ENCODE measurements at regions not wholly inside any gene's neighbourhood (a gene's known extent, or its start where the extent isn't known, plus 50 kb on each side); places are given as distances from the start of the nearest gene placed in this dataset.
"Not testable (repeated sequence)": the region's sequence is repeated elsewhere in the genome, so short reads cannot be mapped to it uniquely, and the experiment has no call there.

DNA sequence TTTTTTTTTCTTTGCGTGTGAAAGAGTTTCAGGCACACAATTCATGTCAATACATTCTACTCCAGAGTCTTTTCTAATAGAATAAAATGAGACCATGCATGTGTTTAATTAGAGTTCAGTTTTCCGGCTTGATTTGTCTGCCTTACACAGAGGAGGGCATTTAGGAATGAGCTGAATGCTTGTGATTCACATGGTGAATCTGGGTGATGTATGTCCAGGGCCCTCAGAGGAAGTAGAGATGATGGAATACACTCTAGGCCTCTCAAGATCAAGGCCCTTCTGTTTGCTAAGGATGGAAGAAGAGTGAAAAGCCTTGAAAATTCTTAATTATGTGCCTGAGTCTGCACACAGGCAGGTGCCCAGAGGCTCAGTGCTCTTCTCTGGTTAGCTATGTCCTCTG is 71.0 kb upstream of the CYRIA start:
- Histone ChIP-seq H4K20me1 (no peaks in the 10 kb centered on the region), H3K4me3 (no peak overlapping the region)

DNA sequence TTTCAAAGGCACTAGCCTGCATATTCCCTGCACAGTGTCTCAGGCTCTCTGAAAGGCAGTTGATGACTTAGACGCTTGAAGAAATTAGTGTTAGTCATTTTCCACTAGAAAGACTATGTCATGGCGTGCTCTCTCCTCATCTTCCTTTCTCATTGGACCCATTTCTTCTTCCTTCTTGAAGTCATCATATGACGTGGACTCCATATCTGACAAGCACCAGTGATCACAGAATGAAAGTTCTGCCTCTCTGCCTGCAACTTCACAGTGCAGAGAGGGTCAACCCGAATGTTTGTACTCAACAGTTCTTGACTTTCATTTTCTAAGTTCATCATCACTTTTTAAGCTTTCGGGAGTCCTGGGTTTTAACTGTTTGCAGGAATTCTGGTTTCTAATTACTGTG is 63.7 kb upstream of the CYRIA start:
- peak overlapping the region in 8 of 11 experiments; percentile 5 to 49 (median 20); a peak in 12 of 22 replicates for H3K4me2 ChIP-seq
- no peak overlapping the region for H3K27ac ChIP-seq
- H3K36me3 ChIP-seq, result no peaks in the 10 kb centered on the region
- no peak overlapping the region for H3K4me3 ChIP-seq
- peaks cover 0 to 22% (median 16%) of the 10 kb centered on the region in 10 experiments; a peak in 15 of 20 replicates for H3K4me1 ChIP-seq
- H3K9ac ChIP-seq, result no peak overlapping the region
- H4K20me1 ChIP-seq, result no peaks in the 10 kb centered on the region
- TF ChIP-seq Cebpa-rat (IDR thresholded peaks at IDR 0.05), result no peak
- H3K9me3 ChIP-seq (replicated peaks in 1 of 11), result no peaks in the 10 kb centered on the region
- no peaks in the 10 kb centered on the region for H3K27me3 ChIP-seq

More for the DNA sequence above, 71.0 kb upstream of the CYRIA start:
- no peak for TF ChIP-seq Cebpa-rat (IDR thresholded peaks at IDR 0.05)
- Histone ChIP-seq H3K27ac (no peak overlapping the region), H3K36me3 (no peaks in the 10 kb centered on the region), H3K4me1 (peaks cover 0 to 6% (median 0%) of the 10 kb centered on the region in 10 experiments; a peak in 3 of 20 replicates), H3K4me2 (no peak overlapping the region), H3K9me3 (replicated peaks in 1 of 11) (no peaks in the 10 kb centered on the region), H3K9ac (no peak overlapping the region), H3K27me3 (no peaks in the 10 kb centered on the region)

DNA sequence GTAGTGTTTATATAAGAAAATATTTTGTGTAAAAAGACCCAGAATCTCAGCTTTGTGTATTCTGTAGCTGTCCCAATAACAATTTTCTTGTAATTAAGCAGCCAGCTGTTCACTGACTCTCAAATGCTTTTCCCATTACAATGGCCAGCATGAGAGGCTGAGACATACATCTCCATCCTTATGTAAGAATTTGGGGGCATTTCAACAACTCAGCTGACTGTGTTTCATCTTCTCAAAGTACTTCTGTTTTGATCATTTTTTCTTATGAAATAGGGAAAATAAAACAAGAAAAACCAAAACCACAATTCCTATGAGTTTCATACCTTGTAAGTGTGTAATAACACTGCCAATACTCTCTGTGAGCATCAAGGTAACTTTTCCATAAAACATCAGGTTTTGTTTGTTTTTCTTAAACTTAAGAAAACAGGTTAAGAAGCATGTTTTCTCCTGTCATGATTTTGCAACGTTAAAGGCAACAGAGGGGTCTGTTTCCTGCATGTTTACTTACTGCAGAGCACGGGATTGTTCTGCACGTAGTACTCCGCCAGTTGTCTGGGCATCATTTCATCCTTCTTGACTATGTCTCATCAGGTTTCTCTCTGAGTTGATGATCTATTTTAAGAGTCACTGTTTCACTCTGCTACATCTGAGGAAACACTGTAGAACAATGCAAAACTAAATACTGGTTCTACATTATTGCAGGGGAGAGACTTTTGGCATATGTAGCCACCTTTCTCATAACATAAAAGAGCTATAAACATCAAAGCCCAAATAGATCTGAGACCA is 62.9 kb upstream of the CYRIA start:
- Histone ChIP-seq H3K9ac (no peak overlapping the region), H3K4me1 (peaks cover 0 to 22% (median 16%) of the 10 kb centered on the region in 10 experiments; a peak in 15 of 20 replicates), H3K4me3 (no peak overlapping the region), H3K27ac (no peak overlapping the region), H3K27me3 (no peaks in the 10 kb centered on the region), H3K9me3 (replicated peaks in 1 of 11) (no peaks in the 10 kb centered on the region), H3K4me2 (peak overlapping the region in 7 of 11 experiments; percentile 5 to 49 (median 24); a peak in 10 of 22 replicates), H3K36me3 (no peaks in the 10 kb centered on the region), H4K20me1 (no peaks in the 10 kb centered on the region)
- TF ChIP-seq Cebpa-rat (IDR thresholded peaks at IDR 0.05), result no peak

- not testable (repeated sequence) for H3K9me3 ChIP-seq (replicated peaks in 1 of 11); H3K4me2 ChIP-seq; H3K27me3 ChIP-seq; H3K9ac ChIP-seq; H3K4me3 ChIP-seq; H3K27ac ChIP-seq; H3K36me3 ChIP-seq; H4K20me1 ChIP-seq
- peaks cover 0 to 22% (median 16%) of the 10 kb centered on the region in 10 experiments; a peak in 15 of 20 replicates for H3K4me1 ChIP-seq
These were observed 62.2 kb upstream of the CYRIA start for GRCh38 chr2:16727849-16728248.

DNA sequence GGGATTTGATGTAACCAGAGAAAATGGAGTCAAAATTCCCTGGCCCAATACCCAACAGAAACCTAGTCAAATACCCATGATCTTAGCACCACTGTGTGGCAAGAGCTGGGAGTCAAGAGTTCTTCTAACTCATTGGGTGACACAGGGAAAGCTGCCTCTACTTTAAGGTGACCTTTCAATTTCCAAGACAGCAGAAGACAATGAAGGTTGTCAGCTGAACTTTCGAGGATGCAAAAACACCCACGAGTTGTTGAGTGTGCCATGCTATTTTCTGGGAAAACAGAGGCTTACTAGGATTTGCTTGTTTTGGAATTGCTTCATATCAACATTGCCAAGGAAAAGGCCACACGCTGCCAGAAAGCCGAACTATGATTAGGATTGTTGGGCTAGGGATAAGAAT is 61.6 kb upstream of the CYRIA start:
- H3K9me3 ChIP-seq (replicated peaks in 1 of 11), result no peaks in the 10 kb centered on the region
- no peak overlapping the region for H3K9ac ChIP-seq
- H4K20me1 ChIP-seq, result no peaks in the 10 kb centered on the region
- H3K4me2 ChIP-seq, result no peak overlapping the region
- H3K4me3 ChIP-seq, result no peak overlapping the region
- no peaks in the 10 kb centered on the region for H3K27me3 ChIP-seq
- H3K4me1 ChIP-seq, result peaks cover 0 to 22% (median 16%) of the 10 kb centered on the region in 10 experiments; a peak in 15 of 20 replicates
- TF ChIP-seq Cebpa-rat (IDR thresholded peaks at IDR 0.05), result no peak
- H3K27ac ChIP-seq, result no peak overlapping the region
- H3K36me3 ChIP-seq, result no peaks in the 10 kb centered on the region

- no peak overlapping the region for H3K9ac ChIP-seq
- TF ChIP-seq Cebpa-rat (IDR thresholded peaks at IDR 0.05), result no peak
- H3K27ac ChIP-seq, result no peak overlapping the region
- H3K36me3 ChIP-seq, result no peaks in the 10 kb centered on the region
- H3K4me2 ChIP-seq, result no peak overlapping the region
- H3K4me3 ChIP-seq, result no peak overlapping the region
- H3K9me3 ChIP-seq (replicated peaks in 1 of 11), result no peaks in the 10 kb centered on the region
- H3K4me1 ChIP-seq, result peaks cover 0 to 22% (median 16%) of the 10 kb centered on the region in 10 experiments; a peak in 15 of 20 replicates
- no peaks in the 10 kb centered on the region for H4K20me1 ChIP-seq
- H3K27me3 ChIP-seq, result no peaks in the 10 kb centered on the region
These were observed 60.9 kb upstream of the CYRIA start for GRCh38 chr2:16726577-16726976.

DNA sequence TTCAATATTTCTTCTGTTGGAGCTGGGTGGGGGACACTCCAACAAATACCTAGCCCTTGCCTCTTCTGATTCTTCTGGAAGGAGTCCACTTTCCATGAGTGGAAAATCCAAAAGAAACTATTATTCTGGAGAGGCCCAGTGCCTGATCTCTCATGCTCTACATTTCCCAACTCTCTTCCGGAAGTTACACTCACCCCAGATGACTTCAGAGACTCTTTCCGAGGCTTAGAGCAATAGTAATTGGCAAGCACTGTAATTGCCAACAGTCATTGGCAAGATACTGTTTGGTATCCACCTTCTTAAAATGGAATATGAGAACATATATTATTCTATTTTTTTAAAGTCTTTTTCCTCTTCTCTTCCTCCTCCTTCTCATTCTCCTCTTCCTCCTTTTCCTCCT is 60.5 kb upstream of the CYRIA start:
- Histone ChIP-seq H3K4me3 (no peak overlapping the region), H4K20me1 (no peaks in the 10 kb centered on the region), H3K4me2 (no peak overlapping the region), H3K4me1 (peaks cover 0 to 22% (median 16%) of the 10 kb centered on the region in 10 experiments; a peak in 15 of 20 replicates), H3K9me3 (replicated peaks in 1 of 11) (no peaks in the 10 kb centered on the region), H3K9ac (no peak overlapping the region), H3K27ac (no peak overlapping the region), H3K36me3 (no peaks in the 10 kb centered on the region), H3K27me3 (no peaks in the 10 kb centered on the region)
- no peak for TF ChIP-seq Cebpa-rat (IDR thresholded peaks at IDR 0.05)

DNA sequence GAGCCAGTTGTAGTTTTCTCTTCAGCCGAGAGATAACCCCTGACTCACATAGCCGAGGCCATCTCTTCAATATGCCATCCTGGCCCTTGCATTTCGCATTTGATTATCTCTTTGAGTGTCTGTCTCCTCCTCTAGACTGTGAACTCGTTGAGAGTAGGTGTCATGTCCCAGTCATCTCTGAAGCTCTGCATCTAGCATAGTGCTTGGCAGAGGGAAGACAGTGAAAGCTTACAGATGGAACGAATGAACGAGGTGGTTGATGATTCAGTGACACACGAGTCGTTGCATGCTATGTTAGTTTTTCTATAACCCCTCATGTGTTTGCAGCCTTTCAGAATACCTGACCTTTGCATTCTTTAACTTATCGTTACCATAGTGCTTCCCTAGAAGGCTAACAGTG is 59.9 kb upstream of the CYRIA start:
- Histone ChIP-seq H3K9me3 (replicated peaks in 1 of 11) (no peaks in the 10 kb centered on the region), H3K36me3 (no peaks in the 10 kb centered on the region), H4K20me1 (no peaks in the 10 kb centered on the region), H3K4me3 (no peak overlapping the region), H3K4me2 (peak overlapping the region in 2 of 11 experiments; percentile 11 to 21; a peak in 2 of 22 replicates), H3K27me3 (no peaks in the 10 kb centered on the region), H3K27ac (no peak overlapping the region), H3K9ac (no peak overlapping the region), H3K4me1 (peaks cover 0 to 22% (median 16%) of the 10 kb centered on the region in 10 experiments; a peak in 15 of 20 replicates)
- no peak for TF ChIP-seq Cebpa-rat (IDR thresholded peaks at IDR 0.05)

DNA sequence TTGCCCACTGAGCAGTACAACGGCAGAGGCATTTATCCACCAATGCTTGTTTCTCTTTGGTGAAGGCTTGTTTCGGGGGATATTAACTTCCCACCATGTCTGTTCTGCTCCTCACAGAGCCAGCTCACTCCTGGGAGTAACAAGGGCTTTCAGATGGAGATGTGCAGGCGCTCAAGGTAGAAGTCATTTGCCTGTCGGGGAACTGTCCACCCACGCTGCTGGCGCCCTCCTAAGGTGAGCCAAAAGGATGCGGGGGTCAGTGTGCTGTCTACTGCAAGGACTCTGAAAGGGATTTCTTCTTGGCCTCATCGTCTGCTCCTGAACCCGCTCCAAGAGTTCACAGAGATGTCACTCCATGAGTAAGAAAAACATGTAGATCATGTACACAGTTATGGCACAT is 57.0 kb upstream of the CYRIA start:
- no peak overlapping the region for H3K9ac ChIP-seq
- H3K27me3 ChIP-seq, result no peaks in the 10 kb centered on the region
- no peaks in the 10 kb centered on the region for H3K36me3 ChIP-seq
- no peak for TF ChIP-seq Cebpa-rat (IDR thresholded peaks at IDR 0.05)
- no peaks in the 10 kb centered on the region for H4K20me1 ChIP-seq
- H3K4me1 ChIP-seq, result peaks cover 0 to 12% (median 4%) of the 10 kb centered on the region in 10 experiments; a peak in 11 of 20 replicates
- no peaks in the 10 kb centered on the region for H3K9me3 ChIP-seq (replicated peaks in 1 of 11)
- no peak overlapping the region for H3K4me2 ChIP-seq
- H3K4me3 ChIP-seq, result no peak overlapping the region
- no peak overlapping the region for H3K27ac ChIP-seq

- Histone ChIP-seq H3K27me3 (no peaks in the 10 kb centered on the region), H3K4me1 (peaks cover 0 to 17% (median 4%) of the 10 kb centered on the region in 10 experiments; a peak in 11 of 20 replicates), H4K20me1 (no peaks in the 10 kb centered on the region), H3K36me3 (no peaks in the 10 kb centered on the region), H3K27ac (no peak overlapping the region), H3K9ac (no peak overlapping the region), H3K4me3 (no peak overlapping the region), H3K9me3 (replicated peaks in 1 of 11) (no peaks in the 10 kb centered on the region), H3K4me2 (no peak overlapping the region)
- TF ChIP-seq Cebpa-rat (IDR thresholded peaks at IDR 0.05), result no peak
These were observed 56.5 kb upstream of the CYRIA start for GRCh38 chr2:16722126-16722525.

DNA sequence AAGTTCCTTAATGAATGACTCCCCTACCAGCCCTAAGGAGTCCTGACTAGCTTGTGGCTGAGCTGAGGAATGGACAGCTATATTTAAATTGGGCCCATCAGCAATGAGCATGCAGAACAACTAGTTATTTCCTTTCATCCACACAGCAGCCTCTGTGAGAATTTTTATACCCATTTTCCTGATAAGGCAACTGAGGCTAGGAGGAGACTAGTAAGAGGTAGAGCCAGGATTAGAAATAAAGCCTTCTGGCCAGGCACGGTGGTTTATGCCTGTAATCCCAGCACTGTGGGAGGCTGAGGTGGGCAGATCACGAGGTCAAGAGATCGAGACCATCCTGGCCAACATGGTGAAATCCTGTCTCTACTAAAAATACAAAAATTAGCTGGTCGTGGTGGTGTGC is 55.9 kb upstream of the CYRIA start:
- H3K27me3 ChIP-seq; H3K27ac ChIP-seq; H3K9me3 ChIP-seq (replicated peaks in 1 of 11); H3K4me3 ChIP-seq; H3K4me2 ChIP-seq; H3K9ac ChIP-seq; H3K36me3 ChIP-seq; H4K20me1 ChIP-seq: not testable (repeated sequence)
- H3K4me1 ChIP-seq, result peaks cover 0 to 23% (median 5%) of the 10 kb centered on the region in 10 experiments; a peak in 12 of 20 replicates

GRCh38 chr2:16720737-16721136 is 55.1 kb upstream of the CYRIA start:
- H3K4me1 ChIP-seq, result peaks cover 0 to 31% (median 10%) of the 10 kb centered on the region in 10 experiments; a peak in 13 of 20 replicates
- not testable (repeated sequence) for H3K4me2 ChIP-seq; H3K4me3 ChIP-seq; H3K27me3 ChIP-seq; H3K27ac ChIP-seq; H3K9me3 ChIP-seq (replicated peaks in 1 of 11); H3K9ac ChIP-seq; H3K36me3 ChIP-seq; H4K20me1 ChIP-seq

Measured in BLaER1 treated with 17β-estradiol and CSF1 and Interleukin-3, amounts not matched to agents 10 nM and 100 nM (cell line).